WTC11 (cell line): ENCODE measurements at regions not wholly inside any gene's neighbourhood (a gene's known extent, or its start where the extent isn't known, plus 50 kb on each side); places are given as distances from the start of the nearest gene placed in this dataset.

Source experiments
- ATAC-seq: fragments of 200-7000 bp; cut with Tn5 transposase; 2 replicates; pipeline ENCODE4 v1.10.0; 2021; ENCODE audit warnings: mild to moderate bottlenecking, moderate library complexity
- CTCF ChIA-PET: fragments of 300-600 bp; sonication (Branson Sonifier 250); formaldehyde crosslinking; loops from one replicate; lab custom pipeline; 2021; ENCODE audit warnings: antibody characterized with exemption; lab: Charles Lee
- POLR2A ChIA-PET: fragments of 350-600 bp; sonication (Branson Sonifier 250); formaldehyde crosslinking; loops from one replicate; lab custom pipeline; 2021; ENCODE audit warnings: antibody characterized with exemption; lab: Charles Lee
- DNase-seq: peaks from one replicate; pipeline ENCODE4 v3.0.0; 2021; ENCODE audit warnings: low spot score
- H3K27ac Mint-ChIP-seq: 2 replicates; pipeline ENCODE4 v1.8.0; 2021; ENCODE audit warnings: mixed read lengths
- H3K27me3 Mint-ChIP-seq: 2 replicates; pipeline ENCODE4 v1.8.0; 2021; ENCODE audit warnings: low read depth, mild to moderate bottlenecking, moderate library complexity, mixed read lengths
- H3K36me3 Mint-ChIP-seq: 2 replicates; pipeline ENCODE4 v1.8.0; 2021; ENCODE audit warnings: mixed read lengths
- H3K4me1 Mint-ChIP-seq: 2 replicates; pipeline ENCODE4 v1.8.0; 2022; ENCODE audit warnings: mixed read lengths
- H3K4me3 Mint-ChIP-seq: 2 replicates; pipeline ENCODE4 v1.8.0; 2021; ENCODE audit warnings: mild to moderate bottlenecking, moderate library complexity, mixed read lengths
- H3K9me3 Mint-ChIP-seq: 2 replicates; pipeline ENCODE4 v1.8.0; 2021; ENCODE audit warnings: mixed read lengths
- CBFB ChIP-seq: sonication (generic); formaldehyde crosslinking; IDR thresholded peaks from 2 replicates; pipeline ENCODE4 v1.8.1; 2022; ENCODE audit warnings: mild to moderate bottlenecking, low read depth, missing genetic modification reagents
- CREB1 ChIP-seq: sonication (generic); formaldehyde crosslinking; IDR thresholded peaks from 2 replicates; pipeline ENCODE4 v1.8.0; 2023; ENCODE audit warnings: mild to moderate bottlenecking, missing genetic modification reagents
- EMX1 ChIP-seq: fragments of 250-450 bp; sonication (Bioruptor Pico); IDR thresholded peaks from 2 replicates; pipeline ENCODE4 v1.8.0; 2021; ENCODE audit warnings: mild to moderate bottlenecking
- FOXJ3 ChIP-seq: sonication (generic); formaldehyde crosslinking; IDR thresholded peaks from 2 replicates; pipeline ENCODE4 v1.9.0; 2021; ENCODE audit warnings: missing genetic modification reagents, mild to moderate bottlenecking, borderline replicate concordance
- GTF2I ChIP-seq: fragments of 250-450 bp; sonication (Bioruptor Pico); conservative IDR thresholded peaks from 2 replicates; pipeline ENCODE4 v1.4.0; 2021; ENCODE audit warnings: mild to moderate bottlenecking
- JUN ChIP-seq: sonication (generic); formaldehyde crosslinking; IDR thresholded peaks from 2 replicates; pipeline ENCODE4 v1.8.0; 2023; ENCODE audit warnings: mild to moderate bottlenecking, missing genetic modification reagents
- KAT7 ChIP-seq: sonication (generic); formaldehyde crosslinking; IDR thresholded peaks from 2 replicates; pipeline ENCODE4 v1.8.1; 2023; ENCODE audit warnings: missing genetic modification reagents, mild to moderate bottlenecking, borderline replicate concordance
- MYBL2 ChIP-seq: sonication (generic); formaldehyde crosslinking; IDR thresholded peaks from 2 replicates; pipeline ENCODE4 v1.8.1; 2023; ENCODE audit warnings: mild to moderate bottlenecking, moderate library complexity, missing genetic modification reagents
- NR2C2 ChIP-seq: sonication (generic); formaldehyde crosslinking; IDR thresholded peaks from 2 replicates; pipeline ENCODE4 v1.8.0; 2022; ENCODE audit warnings: mild to moderate bottlenecking, missing genetic modification reagents
- RELA ChIP-seq: sonication (generic); formaldehyde crosslinking; IDR thresholded peaks from 2 replicates; pipeline ENCODE4 v1.8.1; 2022; ENCODE audit warnings: missing genetic modification reagents, mild to moderate bottlenecking, borderline replicate concordance
- RORB ChIP-seq: fragments of 250-450 bp; sonication (Bioruptor Pico); IDR thresholded peaks from 2 replicates; pipeline ENCODE4 v1.9.0; 2021; ENCODE audit warnings: mild to moderate bottlenecking
- SOX15 ChIP-seq: fragments of 250-450 bp; sonication (Bioruptor Pico); IDR thresholded peaks from 2 replicates; pipeline ENCODE4 v1.9.0; 2021; ENCODE audit warnings: mild to moderate bottlenecking
- TCF7 ChIP-seq: sonication (generic); formaldehyde crosslinking; IDR thresholded peaks from 2 replicates; pipeline ENCODE4 v1.8.0; 2022; ENCODE audit warnings: mild to moderate bottlenecking, low read depth, missing genetic modification reagents, moderate library complexity
- ZBTB21 ChIP-seq: sonication (generic); formaldehyde crosslinking; IDR thresholded peaks from 2 replicates; pipeline ENCODE4 v1.8.1; 2023; ENCODE audit warnings: mild to moderate bottlenecking, missing genetic modification reagents, borderline replicate concordance
- ZNF317 ChIP-seq: sonication (generic); formaldehyde crosslinking; IDR thresholded peaks from 2 replicates; pipeline ENCODE4 v1.8.1; 2023; ENCODE audit warnings: low read depth, mild to moderate bottlenecking, moderate library complexity, missing genetic modification reagents, borderline replicate concordance
- TF ChIP-seq, protein P1 (sequence below): sonication (generic); formaldehyde crosslinking; IDR thresholded peaks from 2 replicates; pipeline ENCODE4 v1.8.1; 2023; ENCODE audit warnings: mild to moderate bottlenecking, missing genetic modification reagents, moderate library complexity
- TF ChIP-seq, protein P2 (sequence below): fragments of 250-450 bp; sonication (Bioruptor Pico); IDR thresholded peaks from 2 replicates; pipeline ENCODE4 v2.1.2; 2022; ENCODE audit warnings: mild to moderate bottlenecking, moderate library complexity
- TF ChIP-seq, protein P3 (sequence below): sonication (generic); formaldehyde crosslinking; IDR thresholded peaks from 2 replicates; pipeline ENCODE4 v1.8.1; 2022; ENCODE audit warnings: low read depth, missing genetic modification reagents, borderline replicate concordance
- TF ChIP-seq, protein P4 (sequence below): sonication (generic); formaldehyde crosslinking; IDR thresholded peaks from 2 replicates; pipeline ENCODE4 v1.8.1; 2022; ENCODE audit warnings: missing genetic modification reagents, borderline replicate concordance

DNA sequence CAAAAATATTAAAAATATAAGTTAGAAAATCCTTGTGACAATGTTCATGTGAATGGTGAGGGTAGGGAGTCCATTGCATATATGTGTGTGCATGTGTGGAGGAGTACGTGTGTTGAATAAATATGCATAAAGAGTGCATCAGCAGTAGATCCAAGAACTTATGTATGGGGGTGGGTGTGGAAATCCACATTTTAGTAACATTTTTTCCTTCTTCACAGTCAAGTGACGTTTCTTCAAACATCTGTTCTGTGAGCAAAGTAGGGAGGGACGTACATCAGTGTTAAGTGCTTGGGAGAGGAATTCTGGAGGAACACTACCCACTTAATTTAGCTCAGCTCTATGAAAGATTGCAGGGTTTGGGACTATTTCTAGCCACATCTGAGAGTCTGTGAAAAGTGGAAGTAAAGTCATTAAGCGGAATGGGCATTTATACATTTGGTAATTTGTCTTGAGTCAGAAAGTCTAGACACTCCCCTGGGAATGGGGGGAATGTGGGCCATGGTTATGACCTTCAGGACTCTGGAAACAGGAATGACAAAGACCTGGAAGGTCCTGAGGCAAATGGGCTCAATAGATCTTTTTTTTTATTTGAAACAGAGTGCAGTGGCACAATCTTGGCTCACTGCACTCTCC lies 156.4 kb upstream of the PLXNC1 start:
- H3K9me3 Mint-ChIP-seq = no peaks in the 10 kb centered on the region
- no peak overlapping the region for H3K27ac Mint-ChIP-seq
- H3K27me3 Mint-ChIP-seq = no peaks in the 10 kb centered on the region; the same call in 1 of the 2 replicates
- TF ChIP-seq, protein P1, sequence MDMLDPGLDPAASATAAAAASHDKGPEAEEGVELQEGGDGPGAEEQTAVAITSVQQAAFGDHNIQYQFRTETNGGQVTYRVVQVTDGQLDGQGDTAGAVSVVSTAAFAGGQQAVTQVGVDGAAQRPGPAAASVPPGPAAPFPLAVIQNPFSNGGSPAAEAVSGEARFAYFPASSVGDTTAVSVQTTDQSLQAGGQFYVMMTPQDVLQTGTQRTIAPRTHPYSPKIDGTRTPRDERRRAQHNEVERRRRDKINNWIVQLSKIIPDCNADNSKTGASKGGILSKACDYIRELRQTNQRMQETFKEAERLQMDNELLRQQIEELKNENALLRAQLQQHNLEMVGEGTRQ (CRISPR knock-in tag) = no peak
- no peak for TF ChIP-seq TCF7 (CRISPR knock-in tag)
- TF ChIP-seq GTF2I (CRISPR knock-in tag) = no peak
- TF ChIP-seq SOX15 (CRISPR knock-in tag) = no peak
- TF ChIP-seq RELA = no peak
- TF ChIP-seq, protein P2, sequence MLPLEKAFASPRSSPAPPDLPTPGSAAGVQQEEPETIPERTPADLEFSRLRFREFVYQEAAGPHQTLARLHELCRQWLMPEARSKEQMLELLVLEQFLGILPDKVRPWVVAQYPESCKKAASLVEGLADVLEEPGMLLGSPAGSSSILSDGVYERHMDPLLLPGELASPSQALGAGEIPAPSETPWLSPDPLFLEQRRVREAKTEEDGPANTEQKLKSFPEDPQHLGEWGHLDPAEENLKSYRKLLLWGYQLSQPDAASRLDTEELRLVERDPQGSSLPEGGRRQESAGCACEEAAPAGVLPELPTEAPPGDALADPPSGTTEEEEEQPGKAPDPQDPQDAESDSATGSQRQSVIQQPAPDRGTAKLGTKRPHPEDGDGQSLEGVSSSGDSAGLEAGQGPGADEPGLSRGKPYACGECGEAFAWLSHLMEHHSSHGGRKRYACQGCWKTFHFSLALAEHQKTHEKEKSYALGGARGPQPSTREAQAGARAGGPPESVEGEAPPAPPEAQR (CRISPR knock-in tag) = no peak
- TF ChIP-seq CBFB (CRISPR knock-in tag) = no peak
- TF ChIP-seq CREB1 (CRISPR knock-in tag) = no peak
- TF ChIP-seq MYBL2 (CRISPR knock-in tag) = no peak
- TF ChIP-seq ZBTB21 (CRISPR knock-in tag) = no peak
- no peak for TF ChIP-seq RORB (CRISPR knock-in tag)
- TF ChIP-seq JUN (CRISPR knock-in tag) = no peak
- H3K4me1 Mint-ChIP-seq = peaks cover 15% of the 10 kb centered on the region
- POLR2A ChIA-PET = no interaction called here
- no peak overlapping the region for H3K4me3 Mint-ChIP-seq
- no peak for DNase-seq
- no peaks in the 10 kb centered on the region for H3K36me3 Mint-ChIP-seq
- ATAC-seq = no peak
- CTCF ChIA-PET = interaction anchor here (0.6 to 3.3 kb wide), 14 partner anchors 10 to 489 kb away, joined by 3 to 49 read pairs (median 4); partner anchors contain the start of gene CRADD

DNA sequence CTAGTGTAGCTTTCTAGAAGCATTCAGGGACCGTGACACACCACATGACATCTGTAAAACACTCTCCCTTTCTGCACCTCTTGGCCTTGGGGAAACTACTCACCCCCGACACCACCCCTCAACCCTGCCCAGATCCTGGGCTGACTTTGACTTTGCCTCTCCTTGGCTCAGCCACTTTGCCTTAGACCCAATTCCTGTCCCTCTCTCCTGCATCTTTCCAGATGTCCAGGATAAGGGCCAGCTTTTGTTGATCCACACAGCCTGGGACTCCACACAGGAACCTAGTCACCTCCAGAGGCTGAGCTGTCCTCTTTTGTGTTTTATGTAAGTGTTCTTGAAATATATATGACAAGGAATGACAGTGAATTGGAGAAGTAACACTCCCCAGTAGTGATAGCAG lies 153.7 kb upstream of the PLXNC1 start:
- H3K4me1 Mint-ChIP-seq = peaks cover 15% of the 10 kb centered on the region
- H3K4me3 Mint-ChIP-seq = no peak overlapping the region
- DNase-seq (no peak), ATAC-seq (no peak)
- peaks cover 19% of the 10 kb centered on the region for H3K9me3 Mint-ChIP-seq
- ChIA-PET CTCF (no interaction called here), POLR2A (no interaction called here)
- no peaks in the 10 kb centered on the region; the same call in 1 of the 2 replicates for H3K36me3 Mint-ChIP-seq
- H3K27me3 Mint-ChIP-seq = no peaks in the 10 kb centered on the region; the same call in 1 of the 2 replicates
- H3K27ac Mint-ChIP-seq = no peak overlapping the region
- TF ChIP-seq EMX1 (CRISPR knock-in tag) = no peak

DNA sequence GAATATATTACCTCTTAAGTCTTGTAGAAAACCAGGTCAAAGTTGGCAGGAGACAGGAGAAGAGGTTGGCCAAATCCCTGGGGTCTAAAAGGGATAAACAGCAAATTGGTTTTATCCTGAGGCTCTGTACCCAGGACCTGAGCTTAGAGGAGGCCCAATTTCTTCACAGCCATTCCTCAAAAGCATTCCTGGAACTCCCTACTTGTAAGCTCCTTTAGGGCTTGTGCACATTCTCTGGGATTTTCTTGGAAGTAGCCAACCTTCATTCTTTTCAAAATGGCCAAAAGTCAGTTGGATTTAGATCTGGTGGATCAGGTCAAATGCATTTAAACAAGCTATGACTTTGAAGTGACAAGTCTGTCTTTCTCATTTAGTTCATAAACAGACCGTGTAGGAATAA lies 152.1 kb upstream of the PLXNC1 start:
- Mint-ChIP-seq H3K36me3 (no peaks in the 10 kb centered on the region; the same call in 1 of the 2 replicates), H3K27ac (no peak overlapping the region), H3K4me1 (peaks cover 7% of the 10 kb centered on the region; the same call in 1 of the 2 replicates), H3K9me3 (peaks cover 19% of the 10 kb centered on the region), H3K27me3 (no peaks in the 10 kb centered on the region), H3K4me3 (no peak overlapping the region)
- TF ChIP-seq KAT7 (no peak), ZNF317 (CRISPR knock-in tag) (no peak), NR2C2 (CRISPR knock-in tag) (no peak), JUN (CRISPR knock-in tag) (no peak), FOXJ3 (CRISPR knock-in tag) (no peak), CREB1 (CRISPR knock-in tag) (no peak)
- TF ChIP-seq, protein P3, sequence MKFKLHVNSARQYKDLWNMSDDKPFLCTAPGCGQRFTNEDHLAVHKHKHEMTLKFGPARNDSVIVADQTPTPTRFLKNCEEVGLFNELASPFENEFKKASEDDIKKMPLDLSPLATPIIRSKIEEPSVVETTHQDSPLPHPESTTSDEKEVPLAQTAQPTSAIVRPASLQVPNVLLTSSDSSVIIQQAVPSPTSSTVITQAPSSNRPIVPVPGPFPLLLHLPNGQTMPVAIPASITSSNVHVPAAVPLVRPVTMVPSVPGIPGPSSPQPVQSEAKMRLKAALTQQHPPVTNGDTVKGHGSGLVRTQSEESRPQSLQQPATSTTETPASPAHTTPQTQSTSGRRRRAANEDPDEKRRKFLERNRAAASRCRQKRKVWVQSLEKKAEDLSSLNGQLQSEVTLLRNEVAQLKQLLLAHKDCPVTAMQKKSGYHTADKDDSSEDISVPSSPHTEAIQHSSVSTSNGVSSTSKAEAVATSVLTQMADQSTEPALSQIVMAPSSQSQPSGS (CRISPR knock-in tag) = no peak
- TF ChIP-seq, protein P4, sequence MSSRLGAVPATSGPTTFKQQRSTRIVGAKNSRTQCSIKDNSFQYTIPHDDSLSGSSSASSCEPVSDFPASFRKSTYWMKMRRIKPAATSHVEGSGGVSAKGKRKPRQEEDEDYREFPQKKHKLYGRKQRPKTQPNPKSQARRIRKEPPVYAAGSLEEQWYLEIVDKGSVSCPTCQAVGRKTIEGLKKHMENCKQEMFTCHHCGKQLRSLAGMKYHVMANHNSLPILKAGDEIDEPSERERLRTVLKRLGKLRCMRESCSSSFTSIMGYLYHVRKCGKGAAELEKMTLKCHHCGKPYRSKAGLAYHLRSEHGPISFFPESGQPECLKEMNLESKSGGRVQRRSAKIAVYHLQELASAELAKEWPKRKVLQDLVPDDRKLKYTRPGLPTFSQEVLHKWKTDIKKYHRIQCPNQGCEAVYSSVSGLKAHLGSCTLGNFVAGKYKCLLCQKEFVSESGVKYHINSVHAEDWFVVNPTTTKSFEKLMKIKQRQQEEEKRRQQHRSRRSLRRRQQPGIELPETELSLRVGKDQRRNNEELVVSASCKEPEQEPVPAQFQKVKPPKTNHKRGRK (CRISPR knock-in tag) = no peak
- DNase-seq (no peak), ATAC-seq (no peak)
- ChIA-PET CTCF (interaction anchor here (0.8 to 1.4 kb wide), 3 partner anchors 11 to 105 kb away, joined by 4 to 10 read pairs (median 5); no protein-coding TSS in a partner anchor), POLR2A (no interaction called here)
